ENCODE measurements at regions not wholly inside any gene's neighbourhood (a gene's known extent, or its start where the extent isn't known, plus 50 kb on each side); places are given as distances from the start of the nearest gene placed in this dataset.

- TF ChIP-seq CTCF (conservative IDR thresholded peaks at IDR 0.05; ENCODE audit: low read depth, low read length), result no peak
- no peaks in the 10 kb centered on the region for H4K20me1 ChIP-seq (ENCODE audit: insufficient read depth)
- no peak overlapping the region for H3K4me2 ChIP-seq
- H3K36me3 ChIP-seq (ENCODE audit: insufficient read depth), result no peaks in the 10 kb centered on the region
- no peaks in the 10 kb centered on the region for H3K79me2 ChIP-seq (ENCODE audit: insufficient read depth, low read depth)
- H3K4me1 ChIP-seq (ENCODE audit: low read depth, poor library complexity, severe bottlenecking), result no peaks in the 10 kb centered on the region
- no peak overlapping the region for H3K9ac ChIP-seq
- no peak overlapping the region for H2AFZ ChIP-seq (ENCODE audit: low read depth)
- H3K4me3 ChIP-seq (IDR thresholded peaks at IDR 0.05; ENCODE audit: insufficient read depth, low read depth, low read length), result no peak overlapping the region
- no peaks in the 10 kb centered on the region for H3K27me3 ChIP-seq (ENCODE audit: insufficient read depth, low read depth)
- no peak overlapping the region for H3K27ac ChIP-seq
Measured at GRCh38 chr20:11320033-11320432, 597.7 kb upstream of the BTBD3 start.

- Histone ChIP-seq H3K4me1 (ENCODE audit: low read depth, poor library complexity, severe bottlenecking) (no peaks in the 10 kb centered on the region), H3K4me3 (IDR thresholded peaks at IDR 0.05; ENCODE audit: insufficient read depth, low read depth, low read length) (no peak overlapping the region), H2AFZ (ENCODE audit: low read depth) (no peak overlapping the region), H3K27ac (no peak overlapping the region), H3K27me3 (ENCODE audit: insufficient read depth, low read depth) (no peaks in the 10 kb centered on the region), H3K9ac (no peak overlapping the region), H4K20me1 (ENCODE audit: insufficient read depth) (no peaks in the 10 kb centered on the region), H3K36me3 (ENCODE audit: insufficient read depth) (no peaks in the 10 kb centered on the region), H3K4me2 (no peak overlapping the region), H3K79me2 (ENCODE audit: insufficient read depth, low read depth) (no peaks in the 10 kb centered on the region)
- TF ChIP-seq CTCF (conservative IDR thresholded peaks at IDR 0.05; ENCODE audit: low read depth, low read length), result no peak
Measured at GRCh38 chr20:11323816-11324215, 593.9 kb upstream of the BTBD3 start.

- Histone ChIP-seq H3K36me3 (ENCODE audit: insufficient read depth) (no peaks in the 10 kb centered on the region), H3K4me1 (ENCODE audit: low read depth, poor library complexity, severe bottlenecking) (no peaks in the 10 kb centered on the region), H3K4me3 (IDR thresholded peaks at IDR 0.05; ENCODE audit: insufficient read depth, low read depth, low read length) (no peak overlapping the region), H3K27me3 (ENCODE audit: insufficient read depth, low read depth) (no peaks in the 10 kb centered on the region), H3K4me2 (no peak overlapping the region), H3K27ac (no peak overlapping the region), H3K9ac (no peak overlapping the region), H2AFZ (ENCODE audit: low read depth) (no peak overlapping the region), H4K20me1 (ENCODE audit: insufficient read depth) (no peaks in the 10 kb centered on the region), H3K79me2 (ENCODE audit: insufficient read depth, low read depth) (no peaks in the 10 kb centered on the region)
- TF ChIP-seq CTCF (conservative IDR thresholded peaks at IDR 0.05; ENCODE audit: low read depth, low read length), result no peak
Measured at GRCh38 chr20:11324990-11325389, 592.7 kb upstream of the BTBD3 start.

GRCh38 chr20:11328839-11329238, 588.9 kb upstream of the BTBD3 start:
- no peak overlapping the region for H2AFZ ChIP-seq (ENCODE audit: low read depth)
- no peak for TF ChIP-seq CTCF (conservative IDR thresholded peaks at IDR 0.05; ENCODE audit: low read depth, low read length)
- no peak overlapping the region for H3K27ac ChIP-seq
- H3K4me1 ChIP-seq (ENCODE audit: low read depth, poor library complexity, severe bottlenecking), result no peaks in the 10 kb centered on the region
- H3K9ac ChIP-seq, result no peak overlapping the region
- H3K79me2 ChIP-seq (ENCODE audit: insufficient read depth, low read depth), result no peaks in the 10 kb centered on the region
- no peak overlapping the region for H3K4me3 ChIP-seq (IDR thresholded peaks at IDR 0.05; ENCODE audit: insufficient read depth, low read depth, low read length)
- no peaks in the 10 kb centered on the region for H3K36me3 ChIP-seq (ENCODE audit: insufficient read depth)
- no peak overlapping the region for H3K4me2 ChIP-seq
- no peaks in the 10 kb centered on the region for H4K20me1 ChIP-seq (ENCODE audit: insufficient read depth)
- no peaks in the 10 kb centered on the region for H3K27me3 ChIP-seq (ENCODE audit: insufficient read depth, low read depth)

GRCh38 chr20:11329271-11329670, 588.4 kb upstream of the BTBD3 start:
- Histone ChIP-seq H3K79me2 (ENCODE audit: insufficient read depth, low read depth) (no peaks in the 10 kb centered on the region), H3K36me3 (ENCODE audit: insufficient read depth) (no peaks in the 10 kb centered on the region), H3K27ac (no peak overlapping the region), H4K20me1 (ENCODE audit: insufficient read depth) (no peaks in the 10 kb centered on the region), H3K4me3 (IDR thresholded peaks at IDR 0.05; ENCODE audit: insufficient read depth, low read depth, low read length) (no peak overlapping the region), H2AFZ (ENCODE audit: low read depth) (no peak overlapping the region), H3K9ac (no peak overlapping the region), H3K4me2 (no peak overlapping the region), H3K27me3 (ENCODE audit: insufficient read depth, low read depth) (no peaks in the 10 kb centered on the region), H3K4me1 (ENCODE audit: low read depth, poor library complexity, severe bottlenecking) (no peaks in the 10 kb centered on the region)
- TF ChIP-seq CTCF (conservative IDR thresholded peaks at IDR 0.05; ENCODE audit: low read depth, low read length), result no peak

All from KMS-11 (cell line).